Endothelial cell of umbilical vein (primary cell): ENCODE measurements at regions not wholly inside any gene's neighbourhood (a gene's known extent, or its start where the extent isn't known, plus 50 kb on each side); places are given as distances from the start of the nearest gene placed in this dataset.

ENCODE experiments used
- BruUV-seq: library from RNA; stranded (reverse); fragments of 400-500 nt; replicated peaks from 2 replicates; lab custom pipeline; 2021; lab: Mats Ljungman, UMichigan
- CTCF ChIA-PET: fragments of 300-600, 350-600 bp; sonication (Branson Sonifier 250); formaldehyde crosslinking; loops from one replicate; lab custom pipeline; 2021; ENCODE audit warnings: antibody characterized with exemption, inconsistent platforms; lab: Charles Lee
- POLR2A ChIA-PET: fragments of 300-600, 350-600 bp; sonication (Branson Sonifier 250); formaldehyde crosslinking; loops from one replicate; lab custom pipeline; 2021; ENCODE audit warnings: antibody characterized with exemption, inconsistent platforms; lab: Charles Lee
- DNase-seq: peaks from one replicate; pipeline ENCODE4 v3.0.0-alpha.2; 2011; ENCODE audit warnings: low read depth, low spot score
- FAIRE-seq: peaks from 2 replicates; lab custom pipeline; 2011; peaks lifted over from hg19 to GRCh38; lab: Jason Lieb, UNC
- H2AFZ ChIP-seq: 2 replicates; pipeline ENCODE4 v1.6.0; 2012; ENCODE audit warnings: low read depth, low read length, control low read depth, inconsistent platforms
- H3K27ac ChIP-seq: 2 replicates; pipeline ENCODE4 v1.5.1; 2011; ENCODE audit warnings: low read depth, mild to moderate bottlenecking, control low read depth, low read length, moderate library complexity; ENCODE audit not compliant: insufficient read depth
- H3K27me3 ChIP-seq, 2 experiments: 2 replicates each; pipeline versions ENCODE4 v1.6.0 to v1.6.1; 2011; ENCODE audit warnings: low read length in 2 of 2, mixed read lengths in 1 of 2; ENCODE audit not compliant: control insufficient read depth in 2 of 2, insufficient read depth in 2 of 2
- H3K36me3 ChIP-seq, 2 experiments: 2 replicates in 1 of 2; 3 replicates in 1 of 2; pipeline ENCODE4 v1.5.1; 2011; ENCODE audit warnings: low read length in 2 of 2, mild to moderate bottlenecking in 1 of 2, moderate library complexity in 1 of 2; ENCODE audit not compliant: control insufficient read depth in 2 of 2, insufficient read depth in 2 of 2; ENCODE audit errors: extremely low read depth in 1 of 2
- H3K4me1 ChIP-seq: 3 replicates; pipeline ENCODE4 v1.5.1; 2011; ENCODE audit warnings: mild to moderate bottlenecking, low read length; ENCODE audit not compliant: control insufficient read depth, insufficient read depth; ENCODE audit errors: extremely low read depth
- H3K4me2 ChIP-seq: 2 replicates; pipeline ENCODE4 v1.6.1; 2011; ENCODE audit warnings: low read length, control low read depth, mixed read lengths; ENCODE audit not compliant: insufficient read depth
- H3K4me3 ChIP-seq, 3 experiments: fragments of 200-600 bp in 1 of 3; sonication (generic), shearing (Covaris generic) in 1 of 3; replicated peaks in 1 of 3; 2 replicates each; pipeline ENCODE4 v1.5.1; 2011 to 2016; ENCODE audit warnings: control low read depth in 3 of 3, low read length in 3 of 3, mild to moderate bottlenecking in 2 of 3, inconsistent platforms in 1 of 3, low read depth in 1 of 3, moderate library complexity in 1 of 3; ENCODE audit not compliant: insufficient read depth in 1 of 3
- H3K79me2 ChIP-seq: 2 replicates; pipeline ENCODE4 v1.6.0; 2012; ENCODE audit warnings: low read length, inconsistent platforms; ENCODE audit not compliant: control insufficient read depth, insufficient read depth
- H3K9ac ChIP-seq: replicated peaks from 2 replicates; pipeline ENCODE3; 2011; ENCODE audit warnings: low read length, control low read depth; ENCODE audit not compliant: insufficient read depth; ENCODE audit errors: extremely low read depth
- H3K9me1 ChIP-seq: replicated peaks from 3 replicates; pipeline ENCODE4 v1.6.0; 2011; ENCODE audit warnings: mild to moderate bottlenecking, low read length; ENCODE audit not compliant: control insufficient read depth, insufficient read depth; ENCODE audit errors: extremely low read depth
- H3K9me3 ChIP-seq: replicated peaks from 2 replicates; pipeline ENCODE4 v1.5.1; 2012; ENCODE audit warnings: low read length, inconsistent platforms; ENCODE audit not compliant: control insufficient read depth, insufficient read depth
- H4K20me1 ChIP-seq: replicated peaks from 2 replicates; pipeline ENCODE3; 2011; ENCODE audit warnings: mild to moderate bottlenecking, low read length; ENCODE audit not compliant: control insufficient read depth, insufficient read depth; ENCODE audit errors: extremely low read depth
- CTCF ChIP-seq, 2 donors: IDR thresholded peaks; 1 replicate in 1 of 2; 2 replicates in 1 of 2; pipeline ENCODE4 v1.5.1; 2011; ENCODE audit warnings: low read length in 2 of 2, mild to moderate bottlenecking in 2 of 2, moderate library complexity in 2 of 2, control low read depth in 1 of 2, inconsistent platforms in 1 of 2, low read depth in 1 of 2; ENCODE audit not compliant: insufficient read depth in 1 of 2; ENCODE audit errors: extremely low read depth in 1 of 2
- FOS ChIP-seq: IDR thresholded peaks from 2 replicates; pipeline ENCODE4 v1.6.1; 2011; ENCODE audit warnings: mild to moderate bottlenecking, low read length, moderate library complexity, borderline replicate concordance; ENCODE audit not compliant: insufficient read depth
- GATA2 ChIP-seq: IDR thresholded peaks from 2 replicates; pipeline ENCODE4 v1.7.0; 2011; ENCODE audit warnings: low read depth, mild to moderate bottlenecking, moderate library complexity, mixed read lengths, low read length; ENCODE audit not compliant: insufficient read length, insufficient read depth
- JUN ChIP-seq: IDR thresholded peaks from 2 replicates; pipeline ENCODE4 v1.6.1; 2011; ENCODE audit warnings: borderline replicate concordance, low read depth; ENCODE audit not compliant: insufficient read length, insufficient read depth
- MAX ChIP-seq: IDR thresholded peaks from 2 replicates; pipeline ENCODE4 v1.6.1; 2011; ENCODE audit not compliant: insufficient read depth, insufficient read length
- MYC ChIP-seq: IDR thresholded peaks from one replicate; pipeline ENCODE4 v1.6.1; 2011; ENCODE audit warnings: mild to moderate bottlenecking, low read depth, low read length
- POLR2A ChIP-seq: IDR thresholded peaks from 2 replicates; pipeline ENCODE4 v1.6.1; 2012; ENCODE audit warnings: low read depth, mild to moderate bottlenecking, control low read depth, low read length
- POLR2AphosphoS5 ChIP-seq: IDR thresholded peaks from 2 replicates; pipeline ENCODE4 v1.6.1; 2012; ENCODE audit warnings: low read depth, mild to moderate bottlenecking, control low read depth, low read length, moderate library complexity; ENCODE audit not compliant: insufficient read depth
- dilution Hi-C: fragments of 300-500 bp; cut with MboI; formaldehyde crosslinking; loops from one replicate; pipeline ENCODE4 v1.15.0; 2019; ENCODE audit warnings: low sequenced_read_pairs; ENCODE audit not compliant: extremely low pct_ligation_motif_present
- intact Hi-C: fragments of 100-400 bp; cut with micrococcal nuclease; formaldehyde crosslinking; loops from one replicate; pipeline ENCODE4 v1.10.0; 2022

- POLR2A ChIA-PET = no interaction called here
- H3K4me2 ChIP-seq = no peak overlapping the region
- FAIRE-seq = no peak
Measured at GRCh38 chr4:130025701-130026100, 929.7 kb downstream of the C4orf33 start.

GRCh38 chr4:130026185-130026584 is 930.2 kb downstream of the C4orf33 start:
- H4K20me1 ChIP-seq = no peaks in the 10 kb centered on the region
- BruUV-seq = no TSS peak
- dilution Hi-C loops (no loop called here), intact Hi-C loops (no loop called here)
- DNase-seq (no peak), FAIRE-seq (no peak)
- no peak overlapping the region for H3K27ac ChIP-seq
- no peak overlapping the region for H3K4me2 ChIP-seq
- CTCF ChIA-PET = no interaction called here
- no peak overlapping the region for H3K9ac ChIP-seq
- POLR2A ChIA-PET = no interaction called here
- H3K79me2 ChIP-seq = no peaks in the 10 kb centered on the region
- H3K36me3 ChIP-seq = no peaks in the 10 kb centered on the region
- H3K4me1 ChIP-seq = no peaks in the 10 kb centered on the region
- H3K27me3 ChIP-seq = no peaks in the 10 kb centered on the region
- H3K4me3 ChIP-seq = no peak overlapping the region
- H2AFZ ChIP-seq = no peak overlapping the region
- H3K9me1 ChIP-seq = no peaks in the 10 kb centered on the region
- no peaks in the 10 kb centered on the region for H3K9me3 ChIP-seq
- TF ChIP-seq GATA2 (no peak), JUN (no peak), MYC (no peak), CTCF (IDR thresholded peaks at IDR 0.05; ENCODE audit: extremely low read depth in 1 of 2, insufficient read depth in 1 of 2, low read depth in 1 of 2, low read length in 2 of 2) (no peak), POLR2A (no peak), POLR2AphosphoS5 (no peak), FOS (no peak)

More at GRCh38 chr4:130025701-130026100, 929.7 kb downstream of the C4orf33 start:
- TF ChIP-seq MYC (no peak), MAX (no peak)
- CTCF ChIA-PET = no interaction called here
- no peak overlapping the region for H3K9ac ChIP-seq
- H3K4me3 ChIP-seq = no peak overlapping the region
- no peaks in the 10 kb centered on the region for H3K36me3 ChIP-seq
- no peak overlapping the region for H3K27ac ChIP-seq
- intact Hi-C loops (no loop called here), dilution Hi-C loops (no loop called here)
- no peak for DNase-seq
- H3K79me2 ChIP-seq = no peaks in the 10 kb centered on the region
- no TSS peak for BruUV-seq
- no peaks in the 10 kb centered on the region for H3K4me1 ChIP-seq
- H2AFZ ChIP-seq = no peak overlapping the region
- no peaks in the 10 kb centered on the region for H3K27me3 ChIP-seq
- no peaks in the 10 kb centered on the region for H4K20me1 ChIP-seq
- no peaks in the 10 kb centered on the region for H3K9me3 ChIP-seq
- H3K9me1 ChIP-seq = no peaks in the 10 kb centered on the region
